ENCODE measurements at regions not wholly inside any gene's neighbourhood (a gene's known extent, or its start where the extent isn't known, plus 50 kb on each side); places are given as distances from the start of the nearest gene placed in this dataset.

- TF ChIP-seq AHDC1 (CRISPR knock-in tag; IDR thresholded peaks at IDR 0.05; ENCODE audit: borderline replicate concordance), result no peak
- TF ChIP-seq ZC3H4 (CRISPR knock-in tag; IDR thresholded peaks at IDR 0.05; ENCODE audit: borderline replicate concordance), result no peak
- no peak for TF ChIP-seq ZNF343 (CRISPR knock-in tag; IDR thresholded peaks at IDR 0.05)
- no peak for TF ChIP-seq PAWR (CRISPR knock-in tag; IDR thresholded peaks at IDR 0.05; ENCODE audit: borderline replicate concordance)
- no peak for TF ChIP-seq FOXM1 (CRISPR knock-in tag; IDR thresholded peaks at IDR 0.05)
- peak; percentile 71; the same call in 1 of the 2 replicates for TF ChIP-seq SMC3 (IDR thresholded peaks at IDR 0.05; ENCODE audit: low read length)
- TF ChIP-seq ZBTB43 (CRISPR knock-in tag; conservative IDR thresholded peaks at IDR 0.05), result no peak
- TF ChIP-seq, protein P1, sequence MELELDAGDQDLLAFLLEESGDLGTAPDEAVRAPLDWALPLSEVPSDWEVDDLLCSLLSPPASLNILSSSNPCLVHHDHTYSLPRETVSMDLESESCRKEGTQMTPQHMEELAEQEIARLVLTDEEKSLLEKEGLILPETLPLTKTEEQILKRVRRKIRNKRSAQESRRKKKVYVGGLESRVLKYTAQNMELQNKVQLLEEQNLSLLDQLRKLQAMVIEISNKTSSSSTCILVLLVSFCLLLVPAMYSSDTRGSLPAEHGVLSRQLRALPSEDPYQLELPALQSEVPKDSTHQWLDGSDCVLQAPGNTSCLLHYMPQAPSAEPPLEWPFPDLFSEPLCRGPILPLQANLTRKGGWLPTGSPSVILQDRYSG (CRISPR knock-in tag; IDR thresholded peaks at IDR 0.05), result no peak
- no peak for TF ChIP-seq MXI1 (IDR thresholded peaks at IDR 0.05; ENCODE audit: borderline replicate concordance, low read depth, low read length)
- no peak for TF ChIP-seq SP4 (CRISPR knock-in tag; IDR thresholded peaks at IDR 0.05)
- no peak for TF ChIP-seq SAFB2 (CRISPR knock-in tag; IDR thresholded peaks at IDR 0.05; ENCODE audit: borderline replicate concordance, low read depth)
- no peak for TF ChIP-seq ZNF205 (CRISPR knock-in tag; IDR thresholded peaks at IDR 0.05)
- TF ChIP-seq SMARCC2 (IDR thresholded peaks at IDR 0.05), result no peak
These were observed 170.2 kb upstream of the PZP start (continued) for GRCh38 chr12:9378430-9378835.
